Body of pancreas (tissue), 4 donors: ENCODE measurements at regions not wholly inside any gene's neighbourhood (a gene's known extent, or its start where the extent isn't known, plus 50 kb on each side); places are given as distances from the start of the nearest gene placed in this dataset.

Experiments used
- ATAC-seq: fragments of 150-250 bp; one replicate; pipeline ENCODE4 v1.9.1; 2016
- DNase-seq, 4 donors: peaks; one replicate each; pipeline ENCODE4 v3.0.0-alpha.2; 2019
- H3K27ac ChIP-seq, 4 donors: fragments of 200-600 bp; sonication (generic); 1 replicate in 3 of 4; 2 replicates in 1 of 4; pipeline versions ENCODE4 v1.5.1 to v1.6.1; 2016 to 2019; ENCODE audit warnings: mild to moderate bottlenecking in 1 of 4, mixed read lengths in 1 of 4, moderate library complexity in 1 of 4
- H3K27me3 ChIP-seq, 2 donors: fragments of 200-600 bp; sonication (generic); one replicate each; pipeline ENCODE4 v1.6.0; 2016; ENCODE audit warnings: mild to moderate bottlenecking in 1 of 2
- H3K36me3 ChIP-seq, 2 donors: fragments of 200-600 bp; sonication (generic); replicated peaks in 1 of 2; 2 replicates each; pipeline ENCODE4 v1.5.1; 2016; ENCODE audit warnings: low read depth in 2 of 2; ENCODE audit not compliant: insufficient read depth in 1 of 2
- H3K4me1 ChIP-seq: fragments of 200-600 bp; sonication (generic); one replicate; pipeline ENCODE4 v1.6.0; 2016
- H3K4me3 ChIP-seq, 2 donors: fragments of 200-600 bp; sonication (generic); 1 replicate in 1 of 2; 2 replicates in 1 of 2; pipeline ENCODE4 v1.5.1; 2016 to 2019
- H3K9me3 ChIP-seq, 3 donors: fragments of 200-600 bp; sonication (generic); 1 replicate in 2 of 3; 2 replicates in 1 of 3; pipeline ENCODE4 v1.5.1; 2016
- POLR2A ChIP-seq, 3 donors: fragments of 450-650 bp; IDR thresholded peaks; one replicate each; pipeline ENCODE4 v1.6.1; 2016; ENCODE audit warnings: antibody characterized with exemption in 3 of 3, mild to moderate bottlenecking in 2 of 3
- WGBS, 2 donors: methylation state at CpG; one replicate each; pipeline ENCODE4 v1.1.5; 2017; 5-methylcytosine and 5-hydroxymethylcytosine counted together
- intact Hi-C: fragments of 100-400 bp; cut with DNase I; formaldehyde crosslinking; loops from one replicate; pipeline ENCODE4 v1.15.1; 2023
- TF ChIP-seq, protein P1 (sequence below), 7 experiments: fragments of 450-650 bp in 4 of 7; fragments of 200-600 bp in 3 of 7; sonication (generic) in 3 of 7; IDR thresholded peaks; one replicate each; pipeline ENCODE4 v1.5.1; 2016 to 2019; ENCODE audit warnings: antibody characterized with exemption in 7 of 7

- Histone ChIP-seq H3K4me3 (no peak overlapping the region), H3K36me3 (no peaks in the 10 kb centered on the region), H3K4me1 (peaks cover 11% of the 10 kb centered on the region), H3K27ac (no peak overlapping the region), H3K27me3 (no peaks in the 10 kb centered on the region), H3K9me3 (no peaks in the 10 kb centered on the region)
- no peak for ATAC-seq
- intact Hi-C loops, result no loop called here
- DNase-seq, result no peak
- 80 to 83% methylated on average over 6 of the region's 6 CpGs for WGBS, 2 donors
- TF ChIP-seq, protein P1, sequence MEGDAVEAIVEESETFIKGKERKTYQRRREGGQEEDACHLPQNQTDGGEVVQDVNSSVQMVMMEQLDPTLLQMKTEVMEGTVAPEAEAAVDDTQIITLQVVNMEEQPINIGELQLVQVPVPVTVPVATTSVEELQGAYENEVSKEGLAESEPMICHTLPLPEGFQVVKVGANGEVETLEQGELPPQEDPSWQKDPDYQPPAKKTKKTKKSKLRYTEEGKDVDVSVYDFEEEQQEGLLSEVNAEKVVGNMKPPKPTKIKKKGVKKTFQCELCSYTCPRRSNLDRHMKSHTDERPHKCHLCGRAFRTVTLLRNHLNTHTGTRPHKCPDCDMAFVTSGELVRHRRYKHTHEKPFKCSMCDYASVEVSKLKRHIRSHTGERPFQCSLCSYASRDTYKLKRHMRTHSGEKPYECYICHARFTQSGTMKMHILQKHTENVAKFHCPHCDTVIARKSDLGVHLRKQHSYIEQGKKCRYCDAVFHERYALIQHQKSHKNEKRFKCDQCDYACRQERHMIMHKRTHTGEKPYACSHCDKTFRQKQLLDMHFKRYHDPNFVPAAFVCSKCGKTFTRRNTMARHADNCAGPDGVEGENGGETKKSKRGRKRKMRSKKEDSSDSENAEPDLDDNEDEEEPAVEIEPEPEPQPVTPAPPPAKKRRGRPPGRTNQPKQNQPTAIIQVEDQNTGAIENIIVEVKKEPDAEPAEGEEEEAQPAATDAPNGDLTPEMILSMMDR (IDR thresholded peaks at IDR 0.05), result no peak
- no peak for TF ChIP-seq POLR2A (IDR thresholded peaks at IDR 0.05)
These were observed 104.6 kb downstream of the FHDC1 start for GRCh38 chr4:153040677-153041076.

DNA sequence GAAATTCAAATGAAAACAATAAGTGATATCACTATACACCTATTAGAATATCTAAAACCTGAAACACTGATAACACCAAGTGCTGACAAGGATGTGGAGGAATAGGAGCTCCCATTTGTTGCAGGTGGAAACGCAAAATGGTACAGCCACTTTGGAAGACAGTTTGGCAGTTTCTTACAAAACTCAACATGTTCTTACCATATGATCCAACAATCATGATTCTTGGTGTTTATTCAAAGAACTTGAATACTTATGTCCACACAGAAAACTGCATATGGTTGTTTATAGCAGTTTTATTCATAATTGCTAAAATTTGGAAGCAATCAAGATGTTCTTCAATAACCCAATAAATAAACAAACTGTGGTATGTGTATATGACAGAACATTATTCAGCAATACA lies 107.9 kb downstream of the FHDC1 start:
- intact Hi-C loops, result no loop called here
- TF ChIP-seq POLR2A (IDR thresholded peaks at IDR 0.05), result no peak
- TF ChIP-seq, protein P1 (IDR thresholded peaks at IDR 0.05), result no peak
- peaks cover 3% of the 10 kb centered on the region for H3K4me1 ChIP-seq
- H3K27me3 ChIP-seq, result no peaks in the 10 kb centered on the region
- no peaks in the 10 kb centered on the region for H3K36me3 ChIP-seq
- WGBS, 2 donors, result 86 to 89% methylated on average over 1 of the region's 1 CpG
- no peak overlapping the region for H3K4me3 ChIP-seq
- no peak for DNase-seq
- H3K27ac ChIP-seq, result no peak overlapping the region
- no peaks in the 10 kb centered on the region for H3K9me3 ChIP-seq
- no peak for ATAC-seq

GRCh38 chr4:153045111-153045982 lies 109.2 kb downstream of the FHDC1 start:
- intact Hi-C loops, result no loop called here
- WGBS, 2 donors, result 62 to 84% methylated on average over 4 of the region's 4 CpGs
- DNase-seq (no peak), ATAC-seq (no peak)
- TF ChIP-seq, protein P1 (IDR thresholded peaks at IDR 0.05), result no peak
- TF ChIP-seq POLR2A (IDR thresholded peaks at IDR 0.05), result no peak
- Histone ChIP-seq H3K36me3 (no peaks in the 10 kb centered on the region), H3K9me3 (no peaks in the 10 kb centered on the region), H3K27me3 (no peaks in the 10 kb centered on the region), H3K27ac (no peak overlapping the region), H3K4me3 (no peak overlapping the region), H3K4me1 (no peaks in the 10 kb centered on the region)

- TF ChIP-seq, protein P1 (IDR thresholded peaks at IDR 0.05), result no peak
- no peak for TF ChIP-seq POLR2A (IDR thresholded peaks at IDR 0.05)
- Histone ChIP-seq H3K9me3 (no peaks in the 10 kb centered on the region), H3K27ac (no peak overlapping the region), H3K4me1 (no peaks in the 10 kb centered on the region), H3K4me3 (no peak overlapping the region), H3K27me3 (no peaks in the 10 kb centered on the region), H3K36me3 (no peaks in the 10 kb centered on the region)
- no peak for ATAC-seq
- no peak for DNase-seq
- intact Hi-C loops, result no loop called here
- 77 to 85% methylated on average over 3 of the region's 3 CpGs for WGBS, 2 donors
These were observed 122.5 kb downstream of the FHDC1 start for GRCh38 chr4:153058671-153059060.

DNA sequence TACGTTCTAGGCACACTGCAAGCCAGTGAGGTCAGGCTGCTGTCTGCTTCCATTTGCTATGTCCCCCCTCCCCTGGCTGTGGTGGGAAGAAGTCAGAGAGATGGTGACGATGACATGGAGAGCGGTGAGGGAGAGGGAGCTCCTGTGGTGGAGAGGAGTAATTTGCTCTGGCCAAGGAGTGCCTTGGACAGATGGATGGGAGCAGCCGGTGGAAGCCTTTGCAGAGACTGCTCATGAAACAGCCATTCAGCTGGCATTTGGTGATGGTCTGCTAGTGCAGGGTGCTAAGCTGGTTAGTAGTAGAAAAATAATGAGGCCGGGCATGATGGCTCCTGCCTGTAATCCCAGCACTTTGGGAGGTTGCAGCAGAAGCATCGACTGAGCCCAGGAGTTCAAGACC lies 124.1 kb downstream of the FHDC1 start:
- Histone ChIP-seq H3K9me3 (no peaks in the 10 kb centered on the region), H3K27me3 (no peaks in the 10 kb centered on the region), H3K4me1 (no peaks in the 10 kb centered on the region), H3K36me3 (no peaks in the 10 kb centered on the region), H3K27ac (no peak overlapping the region), H3K4me3 (no peak overlapping the region)
- no peak for TF ChIP-seq POLR2A (IDR thresholded peaks at IDR 0.05)
- TF ChIP-seq, protein P1 (IDR thresholded peaks at IDR 0.05), result no peak
- intact Hi-C loops, result no loop called here
- ATAC-seq (no peak), DNase-seq (no peak)
- 81 to 87% methylated on average over 6 of the region's 6 CpGs for WGBS, 2 donors
